ENCODE measurements at regions not wholly inside any gene's neighbourhood (a gene's known extent, or its start where the extent isn't known, plus 50 kb on each side); places are given as distances from the start of the nearest gene placed in this dataset.
A peak's percentile ranks its signal among the peaks of the same experiment; 100 is the strongest.

GRCh38 chr14:34300882-34301734 lies 160.9 kb downstream of the SPTSSA start:
- H3K27ac ChIP-seq (ENCODE audit: low read depth, low read length) = no peak overlapping the region
- no peak overlapping the region for H3K4me2 ChIP-seq (ENCODE audit: low read length)
- TF ChIP-seq EZH2phosphoT487 (IDR thresholded peaks at IDR 0.05; ENCODE audit: borderline replicate concordance, low read length) (no peak), CTCF (IDR thresholded peaks at IDR 0.05; ENCODE audit: low read depth, low read length, poor library complexity, severe bottlenecking) (peak; percentile 72)
- no peaks in the 10 kb centered on the region for H3K36me3 ChIP-seq (ENCODE audit: control insufficient read depth, low read length)
- no peaks in the 10 kb centered on the region for H3K79me2 ChIP-seq (ENCODE audit: control insufficient read depth, low read length)
- no peaks in the 10 kb centered on the region for H3K9me2 ChIP-seq (replicated peaks; ENCODE audit: control insufficient read depth, low read length)
- no peaks in the 10 kb centered on the region for H3K27me3 ChIP-seq (ENCODE audit: control insufficient read depth, low read length)
- no peak overlapping the region for H3K4me3 ChIP-seq (ENCODE audit: low read length)
- no peaks in the 10 kb centered on the region for H3K9me3 ChIP-seq (ENCODE audit: control insufficient read depth, insufficient read depth, low read length)
- no peaks in the 10 kb centered on the region for H4K20me1 ChIP-seq (ENCODE audit: control insufficient read depth, insufficient read depth, low read depth, low read length)
- H3K4me1 ChIP-seq (ENCODE audit: control insufficient read depth, low read length) = no peaks in the 10 kb centered on the region
- H3F3A ChIP-seq (ENCODE audit: control insufficient read depth, insufficient read depth) = no peaks in the 10 kb centered on the region

DNA sequence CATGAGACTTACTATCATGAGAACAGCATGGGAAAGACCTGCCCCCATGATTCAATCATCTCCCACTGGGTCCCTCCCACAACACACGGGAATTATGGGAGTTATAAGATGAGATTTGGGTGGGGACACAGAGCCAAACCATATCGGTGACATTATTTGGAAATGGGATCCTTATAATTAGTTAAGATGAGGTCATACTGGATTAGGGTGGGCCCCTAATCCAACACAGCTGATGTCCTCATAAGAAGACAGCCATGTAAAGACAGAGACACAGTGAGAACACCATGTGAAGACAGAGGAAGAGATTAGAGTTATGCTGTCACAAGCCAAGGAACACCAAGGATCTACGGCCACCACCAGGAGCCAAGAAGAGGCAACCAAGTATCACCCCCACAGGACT lies 161.7 kb downstream of the SPTSSA start:
- H4K20me1 ChIP-seq (ENCODE audit: control insufficient read depth, insufficient read depth, low read depth, low read length) = no peaks in the 10 kb centered on the region
- no peaks in the 10 kb centered on the region for H3K4me1 ChIP-seq (ENCODE audit: control insufficient read depth, low read length)
- H3K36me3 ChIP-seq (ENCODE audit: control insufficient read depth, low read length) = no peaks in the 10 kb centered on the region
- H3K9me2 ChIP-seq (replicated peaks; ENCODE audit: control insufficient read depth, low read length) = no peaks in the 10 kb centered on the region
- no peaks in the 10 kb centered on the region for H3K27me3 ChIP-seq (ENCODE audit: control insufficient read depth, low read length)
- H3K9me3 ChIP-seq (ENCODE audit: control insufficient read depth, insufficient read depth, low read length) = no peaks in the 10 kb centered on the region
- TF ChIP-seq EZH2phosphoT487 (IDR thresholded peaks at IDR 0.05; ENCODE audit: borderline replicate concordance, low read length) (no peak), CTCF (IDR thresholded peaks at IDR 0.05; ENCODE audit: low read depth, low read length, poor library complexity, severe bottlenecking) (no peak)
- H3K27ac ChIP-seq (ENCODE audit: low read depth, low read length) = no peak overlapping the region
- H3K4me2 ChIP-seq (ENCODE audit: low read length) = no peak overlapping the region
- H3F3A ChIP-seq (ENCODE audit: control insufficient read depth, insufficient read depth) = no peaks in the 10 kb centered on the region
- H3K79me2 ChIP-seq (ENCODE audit: control insufficient read depth, low read length) = no peaks in the 10 kb centered on the region
- H3K4me3 ChIP-seq (ENCODE audit: low read length) = no peak overlapping the region

- H3K36me3 ChIP-seq (ENCODE audit: control insufficient read depth, low read length) = no peaks in the 10 kb centered on the region
- no peaks in the 10 kb centered on the region for H4K20me1 ChIP-seq (ENCODE audit: control insufficient read depth, insufficient read depth, low read depth, low read length)
- no peaks in the 10 kb centered on the region for H3K9me2 ChIP-seq (replicated peaks; ENCODE audit: control insufficient read depth, low read length)
- TF ChIP-seq EZH2phosphoT487 (IDR thresholded peaks at IDR 0.05; ENCODE audit: borderline replicate concordance, low read length) (no peak), CTCF (IDR thresholded peaks at IDR 0.05; ENCODE audit: low read depth, low read length, poor library complexity, severe bottlenecking) (no peak)
- no peaks in the 10 kb centered on the region for H3K79me2 ChIP-seq (ENCODE audit: control insufficient read depth, low read length)
- no peaks in the 10 kb centered on the region for H3K9me3 ChIP-seq (ENCODE audit: control insufficient read depth, insufficient read depth, low read length)
- no peaks in the 10 kb centered on the region for H3F3A ChIP-seq (ENCODE audit: control insufficient read depth, insufficient read depth)
- H3K27me3 ChIP-seq (ENCODE audit: control insufficient read depth, low read length) = no peaks in the 10 kb centered on the region
- H3K27ac ChIP-seq (ENCODE audit: low read depth, low read length) = no peak overlapping the region
- H3K4me1 ChIP-seq (ENCODE audit: control insufficient read depth, low read length) = no peaks in the 10 kb centered on the region
- H3K4me3 ChIP-seq (ENCODE audit: low read length) = no peak overlapping the region
- no peak overlapping the region for H3K4me2 ChIP-seq (ENCODE audit: low read length)
Measured at GRCh38 chr14:34299360-34299759, 162.7 kb downstream of the SPTSSA start.
